NCI-H187 treated with DMSO at 0.1 percent for 48 hours (cell line): ENCODE measurements at regions not wholly inside any gene's neighbourhood (a gene's known extent, or its start where the extent isn't known, plus 50 kb on each side); places are given as distances from the start of the nearest gene placed in this dataset.

ENCODE experiments used
- DNase-seq: peaks from one replicate; lab custom pipeline; 2025; lab: John Stamatoyannopoulos, UW

DNA sequence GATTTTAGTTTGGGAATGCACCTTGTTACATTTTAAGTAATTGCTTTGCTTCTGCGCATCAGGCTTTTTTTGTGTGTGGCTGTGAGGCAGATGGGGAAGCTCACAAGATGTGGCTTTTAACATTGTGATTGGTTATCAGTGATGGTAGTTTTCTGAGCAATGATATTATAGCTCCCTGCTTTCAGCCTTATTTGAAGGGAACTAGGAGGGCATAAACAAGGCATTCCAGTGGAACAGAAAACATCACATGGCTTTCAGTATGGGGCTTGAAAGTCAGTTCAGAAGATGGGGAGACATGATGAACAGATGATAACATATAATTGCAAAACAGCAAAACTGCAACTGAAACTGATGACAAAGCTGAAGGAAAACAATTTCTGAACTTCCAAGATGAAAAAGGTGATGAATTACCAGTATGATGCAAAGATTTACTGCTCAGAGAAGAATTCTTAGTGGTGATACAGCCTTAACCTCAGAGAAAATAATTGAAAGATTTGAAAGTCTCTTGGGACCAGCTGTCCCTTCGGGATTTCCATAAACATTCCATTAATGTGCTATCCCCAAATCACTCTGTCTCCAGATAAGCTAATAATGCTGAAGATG is 439.7 kb downstream of the RND3 start:
- no peak for DNase-seq

DNA sequence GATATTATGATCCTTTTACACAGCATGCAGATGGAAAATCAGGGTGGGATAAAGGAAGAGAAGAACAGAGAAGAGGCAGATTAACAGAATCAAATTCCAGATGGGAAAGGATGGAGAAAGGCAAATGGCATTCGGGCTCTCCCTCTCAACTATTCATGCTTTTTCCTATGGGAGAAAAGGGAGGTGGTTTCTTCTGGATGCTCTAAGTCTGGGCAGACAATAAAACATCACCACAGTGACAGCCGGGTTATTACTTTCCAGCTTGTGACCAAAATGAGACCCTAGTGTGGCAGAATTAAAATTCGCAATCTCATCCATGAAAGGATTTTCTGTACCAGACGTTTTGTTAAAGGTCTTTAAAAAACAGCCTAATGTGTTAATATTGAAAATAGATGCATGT is 440.7 kb downstream of the RND3 start:
- DNase-seq, result no peak

DNA sequence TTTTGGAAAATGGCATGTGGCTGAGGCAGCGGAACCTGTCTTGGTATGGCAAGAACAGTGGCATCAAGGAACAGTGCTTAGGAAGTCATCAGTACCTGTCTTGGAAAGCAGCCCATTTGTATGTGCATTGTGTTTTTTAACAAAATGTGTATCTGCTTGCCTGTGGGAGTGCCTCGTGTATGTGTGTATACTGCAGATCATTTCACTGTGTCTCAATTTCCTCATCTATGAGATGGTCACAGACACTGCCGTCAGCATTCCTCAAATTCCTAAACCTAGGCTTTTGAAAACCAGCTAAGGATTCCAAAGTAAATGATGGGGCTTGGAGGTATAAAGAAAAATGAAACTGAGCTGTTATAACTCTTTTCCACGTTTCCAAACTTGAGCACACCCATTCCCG is 441.3 kb downstream of the RND3 start:
- DNase-seq, result no peak

DNA sequence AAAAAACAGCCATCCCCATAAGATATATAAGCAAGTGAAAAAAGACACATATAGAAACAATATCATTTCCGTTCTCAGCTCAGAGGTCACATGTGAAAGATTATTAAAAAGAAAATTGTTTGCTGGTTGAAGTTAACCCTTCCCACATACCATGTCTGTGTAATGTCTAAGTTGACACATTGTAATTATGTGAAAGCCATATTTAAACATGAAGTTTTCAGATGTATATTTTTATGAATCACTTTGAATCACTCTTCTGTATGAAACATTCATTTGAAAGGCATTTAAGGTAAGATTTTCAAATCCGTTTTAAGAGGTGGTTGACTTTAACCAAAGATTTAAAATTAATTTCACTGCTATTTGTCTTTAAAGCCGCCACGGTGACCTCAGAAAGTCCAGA is 441.9 kb downstream of the RND3 start:
- DNase-seq, result no peak

DNA sequence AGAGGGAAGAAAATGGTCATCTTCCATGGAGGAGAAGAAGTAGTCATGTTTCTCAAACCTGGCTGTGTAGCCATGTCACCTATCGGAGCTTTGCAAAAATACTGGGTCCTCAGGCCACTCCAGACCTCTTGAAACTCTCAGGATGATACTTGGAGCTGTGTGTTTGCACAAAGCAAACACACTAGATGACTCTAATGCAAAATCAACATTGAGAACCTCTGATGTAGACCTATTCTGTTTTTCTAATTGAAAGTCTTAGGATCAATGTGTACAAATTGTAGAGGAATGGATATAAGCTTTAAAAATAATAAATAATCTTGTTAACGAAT is 444.3 kb downstream of the RND3 start:
- DNase-seq, result peak; percentile 15

DNA sequence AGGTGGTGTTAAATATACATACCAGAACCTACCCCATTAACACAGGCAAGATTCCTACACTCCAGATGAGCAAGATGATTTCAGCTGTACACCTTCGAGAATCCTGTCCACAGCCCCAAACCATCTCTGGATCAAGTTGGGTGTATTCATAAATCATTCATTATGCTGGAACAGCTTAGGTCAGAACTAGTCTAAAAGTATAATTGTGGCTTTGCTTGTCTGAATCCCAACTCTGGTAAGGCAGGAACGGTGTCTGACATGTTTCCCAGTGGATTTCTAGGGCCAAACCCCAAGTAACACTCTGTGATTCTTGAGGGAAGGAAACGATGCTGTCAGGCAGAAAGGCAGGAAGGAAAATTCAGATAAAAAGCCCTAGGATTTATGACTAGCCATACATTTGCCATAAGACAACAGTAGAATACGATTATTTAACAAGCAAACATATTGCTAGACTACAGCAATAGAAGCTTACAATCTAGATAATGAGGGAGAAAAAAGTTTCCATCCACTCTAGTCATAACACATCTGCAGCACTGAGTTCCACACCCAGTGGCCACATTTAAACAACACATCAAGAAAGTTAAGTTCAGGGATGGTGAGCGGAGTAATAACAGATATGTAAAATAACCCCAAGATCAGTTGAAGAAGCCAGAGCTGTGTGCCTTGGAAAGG is 444.8 kb downstream of the RND3 start:
- DNase-seq, result no peak

DNA sequence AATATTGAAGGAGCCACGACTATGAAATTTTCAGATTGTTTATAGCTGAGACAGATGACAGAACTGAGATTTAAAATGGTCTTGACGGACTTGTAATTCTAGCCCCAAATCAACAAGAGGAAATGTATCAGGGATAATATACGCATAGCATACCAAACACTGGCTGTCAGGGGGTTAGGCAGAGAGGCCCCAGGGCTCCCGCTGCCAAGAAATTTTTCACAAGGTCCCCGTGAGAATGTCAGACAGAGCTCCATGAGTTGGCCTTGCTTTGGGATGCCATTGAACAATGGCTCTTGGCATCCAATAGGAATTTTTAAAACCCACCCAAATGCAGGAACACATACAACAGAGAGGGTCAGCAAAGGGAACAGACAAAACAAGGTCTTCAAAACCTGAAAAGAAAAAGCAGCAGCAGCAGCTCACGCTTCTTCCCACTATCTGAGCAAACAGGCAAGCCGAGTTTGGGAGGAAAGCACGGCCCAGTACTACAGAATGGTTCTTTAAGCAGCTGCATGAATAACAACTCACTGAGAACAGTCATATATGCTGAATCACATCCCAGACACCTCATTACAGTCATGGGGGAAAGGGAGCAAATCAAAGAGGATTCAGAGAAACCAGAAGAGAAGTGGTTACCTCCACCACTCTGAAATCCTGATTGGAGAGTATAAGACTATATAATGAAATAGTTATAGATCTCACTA is 445.6 kb downstream of the RND3 start:
- no peak for DNase-seq

DNA sequence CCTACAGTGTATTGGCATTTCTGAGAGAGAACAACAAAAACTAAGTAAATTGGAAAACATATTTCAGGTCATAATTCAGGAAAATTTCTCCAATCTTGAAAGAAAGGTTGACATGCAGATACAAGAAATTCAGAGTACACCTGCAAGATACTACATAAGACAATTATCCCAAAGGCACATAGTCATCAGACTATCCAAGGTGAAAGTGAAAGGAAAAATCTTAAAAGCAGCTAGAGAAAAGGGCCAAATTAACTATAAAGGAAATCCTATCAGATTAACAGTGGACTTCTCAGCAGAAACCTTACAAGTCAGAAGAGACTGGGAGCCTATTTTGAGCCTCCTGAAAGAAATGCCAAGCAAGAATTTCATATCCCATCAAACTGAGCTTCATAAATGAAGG is 449.0 kb upstream of the MMADHC start:
- DNase-seq, result no peak

DNA sequence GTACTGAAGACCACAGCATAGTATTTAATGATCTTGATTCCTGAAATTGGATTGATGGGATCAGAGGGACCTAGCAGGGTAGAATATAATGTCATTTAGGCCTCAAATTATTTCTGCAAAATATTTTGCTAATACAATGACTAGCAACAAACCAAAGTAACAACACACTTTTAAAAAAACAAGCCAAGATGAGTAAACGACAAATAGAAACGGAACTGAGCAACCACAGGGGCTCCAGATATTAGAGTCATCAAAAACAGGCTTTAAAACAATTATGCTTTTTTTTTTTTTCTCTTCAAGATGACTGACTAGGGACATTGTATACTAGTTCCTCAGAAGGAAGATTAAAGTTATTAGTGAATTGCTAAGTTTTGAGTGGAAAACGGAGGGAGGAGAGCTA is 447.1 kb upstream of the MMADHC start:
- no peak for DNase-seq

DNA sequence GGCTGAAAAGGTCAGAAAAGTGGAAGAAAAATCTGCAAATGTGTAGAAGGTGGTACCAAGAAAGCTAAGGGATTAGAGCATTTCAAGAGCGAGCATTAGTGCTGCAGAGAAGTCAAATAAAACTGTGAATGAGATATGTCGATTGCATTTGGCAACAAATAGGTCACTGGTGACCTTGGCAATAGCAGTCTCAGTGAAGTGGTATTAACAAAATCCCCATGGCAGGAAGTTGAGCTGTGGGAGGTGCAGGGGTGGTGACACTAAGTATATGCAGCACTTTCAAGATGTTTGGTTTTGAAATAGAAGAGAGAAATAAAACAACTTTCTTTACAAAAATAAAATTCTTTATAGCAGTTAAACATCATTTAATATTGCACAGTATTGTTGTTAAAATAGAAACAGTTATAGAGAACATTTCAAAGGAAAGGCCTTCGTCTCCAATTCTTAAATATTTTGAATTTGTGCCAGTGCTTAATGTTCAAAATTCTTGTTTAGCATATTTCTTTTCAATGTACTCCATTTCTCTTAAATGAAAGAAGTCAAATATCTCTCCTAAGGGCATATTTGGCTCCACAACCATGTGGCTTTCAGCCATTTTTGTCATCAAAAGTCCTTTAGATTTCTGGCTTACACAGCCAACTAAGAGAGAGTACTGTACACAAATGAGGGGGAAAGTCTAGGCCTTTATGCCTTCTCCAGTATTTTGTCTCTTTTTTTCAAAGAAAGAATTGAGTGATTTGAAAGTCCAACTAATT is 443.0 kb upstream of the MMADHC start:
- no peak for DNase-seq

DNA sequence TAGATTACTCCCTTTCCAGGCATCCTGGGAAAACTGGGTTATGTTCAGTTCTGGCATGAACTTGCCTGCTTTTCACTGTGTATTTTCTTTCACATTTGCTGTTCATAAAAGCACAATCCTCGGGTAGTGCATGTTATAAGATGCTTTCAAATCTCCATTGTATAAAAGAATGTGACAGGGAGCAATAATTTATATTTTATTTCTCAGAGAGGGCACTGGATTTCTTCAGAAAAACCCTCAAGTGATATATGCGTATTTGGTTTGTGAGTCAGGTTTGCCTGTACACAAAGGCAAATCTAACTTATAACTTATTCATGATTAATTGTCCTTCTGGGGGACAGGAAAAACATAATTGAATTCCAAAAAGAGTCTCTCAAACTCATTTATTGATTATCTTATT is 440.7 kb upstream of the MMADHC start:
- no peak for DNase-seq

DNA sequence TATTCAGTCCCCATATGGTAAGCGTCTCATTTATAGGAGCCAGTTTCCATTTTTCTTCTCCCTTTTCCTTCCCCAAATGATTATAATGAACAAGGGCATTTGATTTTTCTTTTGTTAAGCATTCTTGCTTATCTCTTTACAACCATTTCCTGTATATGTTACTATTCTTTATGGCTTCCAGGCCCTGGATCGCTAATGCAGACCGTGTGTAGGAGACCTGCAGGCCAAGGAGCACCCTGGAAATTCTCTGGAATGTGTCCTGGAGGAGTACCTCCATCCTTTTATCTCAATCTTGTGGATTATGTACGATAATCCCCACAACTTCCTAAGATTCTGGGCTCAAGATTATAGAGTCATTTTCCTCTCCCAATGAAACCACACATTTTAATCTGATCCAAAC is 439.6 kb upstream of the MMADHC start:
- DNase-seq, result no peak

DNA sequence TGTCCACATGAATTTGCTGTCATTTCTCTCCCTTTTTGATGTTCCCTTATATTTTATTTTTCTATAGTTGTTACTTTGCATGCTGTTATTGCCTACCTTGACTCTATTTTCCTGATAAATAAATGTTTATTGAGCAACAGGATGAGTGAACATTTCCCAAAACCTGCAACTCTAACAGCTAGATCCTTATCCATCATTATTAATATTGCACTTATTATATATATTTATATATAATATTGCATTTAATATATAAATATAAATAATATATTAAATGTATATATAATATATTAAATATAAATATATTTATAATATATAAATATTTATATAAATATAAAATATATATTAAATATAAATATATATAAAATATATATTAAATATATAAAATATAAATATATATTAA is 436.1 kb upstream of the MMADHC start:
- DNase-seq, result no peak

DNA sequence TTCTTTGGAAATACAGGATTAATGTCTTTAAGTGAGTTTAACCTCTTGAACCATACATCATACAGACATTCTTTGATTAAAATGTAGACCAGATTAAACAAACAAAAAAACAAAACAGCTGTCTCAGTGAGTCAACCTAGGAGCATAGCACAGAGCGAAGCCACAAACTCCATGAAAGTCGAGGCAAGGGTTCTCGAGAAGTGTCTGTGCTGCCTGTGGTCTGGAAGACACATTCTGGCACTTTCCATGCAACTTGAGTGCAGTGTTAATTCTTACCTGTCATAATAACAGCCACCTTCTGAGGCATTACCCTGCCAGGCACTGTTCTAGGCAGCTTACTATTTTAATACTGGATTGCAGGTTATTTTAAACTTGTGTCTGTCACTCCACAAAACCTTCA is 435.5 kb upstream of the MMADHC start:
- DNase-seq, result no peak

DNA sequence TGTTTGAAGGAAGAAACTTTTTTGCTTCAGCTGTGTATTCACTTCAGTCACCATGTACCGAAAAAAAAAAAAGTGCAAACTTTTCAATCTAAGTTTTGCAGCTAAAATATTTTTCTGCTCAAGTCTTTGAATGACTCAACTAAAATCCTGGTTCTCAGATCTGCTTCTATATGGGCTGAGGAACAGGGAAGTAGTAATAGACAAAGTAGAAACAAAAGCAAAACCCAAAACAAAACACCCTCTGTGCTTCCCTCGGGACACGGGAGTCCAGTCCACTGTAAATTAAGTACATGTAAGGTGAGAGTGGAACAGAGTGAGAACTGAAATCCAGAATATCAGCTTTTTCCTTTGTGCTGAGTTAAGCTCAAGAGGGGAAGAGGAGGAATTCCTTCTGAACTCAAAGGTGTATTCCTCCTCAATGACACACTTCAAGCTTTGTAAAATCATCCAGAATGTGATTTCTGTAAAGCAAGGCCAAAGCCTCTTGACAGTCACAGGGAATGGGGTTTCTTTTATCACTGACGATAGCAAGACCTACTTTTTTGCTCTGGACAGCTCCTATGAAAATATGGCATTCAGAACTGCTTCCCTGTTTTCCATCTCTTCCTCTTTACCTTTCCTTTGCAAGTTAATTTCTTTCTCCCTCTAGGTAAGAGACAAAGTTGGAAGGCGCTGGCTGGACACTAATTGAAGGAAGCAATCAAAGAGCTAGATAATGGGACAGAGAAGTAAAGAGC is 433.5 kb upstream of the MMADHC start:
- DNase-seq, result no peak

DNA sequence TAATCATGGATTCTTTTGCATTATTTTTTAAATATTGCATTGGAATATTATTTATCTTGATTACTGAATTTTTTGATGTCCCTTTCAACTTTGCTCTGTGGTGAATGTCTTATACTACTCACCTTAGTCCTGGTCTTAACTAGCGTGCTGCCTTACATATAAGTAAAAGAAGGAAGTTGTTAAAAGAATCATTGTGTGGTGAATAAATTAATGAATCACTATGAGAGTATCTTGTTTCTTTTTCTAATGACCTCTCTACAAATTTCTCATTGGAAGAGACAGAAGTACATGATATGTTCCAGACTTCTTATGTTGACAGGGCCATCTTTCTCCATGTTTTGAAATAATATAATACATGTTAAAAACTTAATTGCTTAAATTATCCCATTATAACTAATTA is 432.6 kb upstream of the MMADHC start:
- no peak for DNase-seq

DNA sequence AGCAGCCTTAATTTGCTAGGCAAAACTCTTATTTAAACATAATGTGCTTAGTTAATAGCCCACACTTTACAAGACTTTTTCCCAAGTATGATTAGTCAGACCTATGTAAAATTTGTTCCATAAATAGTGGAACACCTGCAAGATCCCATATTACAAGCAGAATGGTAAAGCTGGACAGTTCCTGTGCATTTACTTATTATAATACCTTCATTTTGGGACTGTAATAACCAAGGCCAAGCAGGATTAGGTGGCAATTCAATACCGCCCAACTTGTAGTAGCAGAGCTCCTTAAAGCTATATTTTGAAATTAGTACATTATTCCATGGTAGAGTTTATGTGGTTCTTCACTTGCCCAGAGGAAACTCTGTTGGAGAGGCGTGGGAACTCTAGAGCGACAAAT is 431.5 kb upstream of the MMADHC start:
- no peak for DNase-seq

DNA sequence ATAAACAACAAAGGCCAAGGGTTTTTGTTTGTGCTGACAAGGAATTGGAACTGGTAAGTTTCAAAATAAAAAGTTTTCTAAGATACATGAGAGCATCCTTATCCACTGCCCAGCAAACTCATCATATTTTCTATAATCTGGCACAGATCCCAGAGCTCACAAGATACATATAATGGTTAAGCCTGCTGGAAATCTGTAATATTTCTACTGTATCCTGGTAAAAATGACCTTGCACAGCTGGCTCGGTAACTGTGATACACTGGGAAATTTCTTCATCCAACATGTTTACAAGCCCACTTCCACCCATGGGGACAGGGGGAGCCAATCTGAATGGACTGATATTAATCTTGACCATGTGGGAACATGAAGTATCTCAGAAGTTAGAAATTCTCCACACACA is 425.4 kb upstream of the MMADHC start:
- no peak for DNase-seq

DNA sequence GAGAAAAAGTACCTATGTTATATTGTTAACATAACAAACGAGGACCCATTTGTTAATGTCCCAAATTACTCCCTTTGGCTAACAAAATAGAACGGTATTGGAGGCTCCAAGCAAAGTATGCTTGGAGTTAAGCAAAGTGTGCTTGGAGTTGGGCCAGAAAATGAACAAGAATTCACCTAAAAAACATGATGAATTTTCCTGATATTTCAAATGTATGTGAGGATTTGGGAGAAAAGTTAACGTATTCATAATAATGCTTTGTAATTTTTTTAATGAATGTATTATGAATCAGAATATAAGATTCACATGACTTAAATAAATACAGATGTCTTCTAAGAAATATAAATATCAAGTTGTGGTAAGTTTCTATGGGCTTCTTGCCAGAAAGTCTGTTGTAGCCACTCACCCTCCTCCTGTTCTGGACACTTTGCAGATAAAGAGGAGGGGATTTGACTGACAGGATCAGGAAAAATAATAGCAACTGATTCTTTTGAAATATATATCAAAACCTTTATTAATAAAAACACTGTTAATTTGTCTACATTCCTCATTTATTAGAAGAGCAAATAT is 423.7 kb upstream of the MMADHC start:
- DNase-seq, result no peak

DNA sequence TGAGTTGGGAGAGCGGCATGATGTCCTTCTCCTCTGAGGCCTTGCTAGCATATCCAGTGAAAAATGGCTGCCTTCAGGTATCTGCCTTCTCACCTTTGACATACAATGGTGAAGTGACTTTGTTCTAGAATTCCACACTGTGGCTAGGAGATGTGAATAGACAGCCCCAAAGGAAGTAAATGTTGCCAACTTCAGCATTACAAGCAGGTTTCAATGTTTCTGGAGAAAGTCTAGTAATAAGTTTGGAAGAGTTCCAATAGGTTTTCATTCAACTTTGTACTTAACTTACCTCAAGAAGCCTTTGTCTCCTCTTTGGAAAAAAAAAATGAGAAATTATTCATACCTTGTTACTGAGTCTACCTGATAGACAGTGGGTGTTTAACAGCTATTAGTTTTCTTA is 421.3 kb upstream of the MMADHC start:
- no peak for DNase-seq

DNA sequence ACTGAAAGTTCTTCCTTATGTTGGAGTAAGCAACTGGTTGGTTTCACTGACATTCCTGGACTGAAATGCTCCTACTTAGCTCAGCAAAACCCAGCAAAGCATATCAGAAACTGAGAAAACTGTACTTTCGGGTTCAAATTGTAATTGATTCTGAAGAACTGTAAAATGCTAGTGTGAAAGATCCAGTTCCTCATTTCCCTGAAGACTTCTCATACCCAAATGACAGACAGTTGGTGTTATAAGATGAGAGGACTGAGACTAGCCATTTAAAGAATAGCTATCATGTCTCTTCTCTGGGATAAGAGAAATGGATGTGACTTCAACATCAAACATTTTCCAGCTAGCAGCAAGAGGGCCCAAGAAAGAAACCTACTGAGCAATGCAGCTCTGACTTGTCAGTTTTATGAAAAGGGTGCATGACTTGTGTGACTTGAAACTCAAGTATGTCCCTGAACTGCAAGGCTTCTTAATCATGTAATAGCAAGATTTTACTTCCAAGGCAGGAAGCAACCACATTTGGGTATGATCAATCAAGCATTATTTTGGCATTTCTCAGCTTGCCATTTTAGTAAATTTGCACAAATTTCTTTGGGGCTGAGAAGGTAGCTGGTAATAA is 420.3 kb upstream of the MMADHC start:
- no peak for DNase-seq

DNA sequence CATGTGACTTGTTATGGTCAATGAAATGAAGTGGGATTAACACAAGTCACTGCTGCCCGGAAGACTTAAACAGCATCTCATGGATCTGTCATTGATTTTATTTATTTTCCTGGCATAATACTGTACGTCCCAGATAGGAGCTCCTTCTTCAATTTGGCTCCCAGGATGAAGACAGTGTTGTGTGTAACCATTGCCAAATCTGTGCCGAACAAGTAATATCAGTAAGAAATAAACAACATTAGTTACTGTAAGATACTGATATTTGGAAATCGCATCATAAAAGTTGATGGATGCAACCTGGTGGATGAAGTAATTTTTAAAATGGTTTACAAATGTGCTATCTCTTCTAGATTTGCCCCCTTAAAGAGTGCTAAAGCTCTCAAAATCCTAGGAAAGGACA is 419.0 kb upstream of the MMADHC start:
- DNase-seq, result no peak
